ENCODE measurements at regions not wholly inside any gene's neighbourhood (a gene's known extent, or its start where the extent isn't known, plus 50 kb on each side); places are given as distances from the start of the nearest gene placed in this dataset.

DNA sequence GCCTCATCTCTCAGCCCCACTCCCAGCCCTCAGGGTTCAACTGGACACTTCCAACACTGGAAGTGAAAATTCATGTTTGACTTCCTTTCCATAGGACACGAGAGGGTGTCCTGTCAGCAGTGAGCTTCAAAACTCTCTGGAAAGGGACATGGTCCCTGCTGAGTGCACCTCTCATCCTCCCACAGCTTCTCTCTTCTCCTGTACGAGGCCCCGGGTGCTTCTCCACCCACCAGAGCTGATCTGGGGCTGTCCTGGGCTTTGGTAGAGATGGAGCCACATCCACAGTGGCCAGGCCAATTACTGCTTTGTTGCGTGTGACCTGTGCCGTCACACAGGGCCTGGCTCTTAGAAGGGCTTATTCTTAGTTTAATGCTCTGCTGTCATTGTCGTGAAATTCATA lies 182.3 kb downstream of the RRAGC start:
- no peak for DNase-seq (ENCODE audit: low read depth)
- no peak overlapping the region for H3K4me3 ChIP-seq (ENCODE audit: low read depth, low read length)
- no peak for TF ChIP-seq CTCF (IDR thresholded peaks at IDR 0.05; ENCODE audit: insufficient read depth, low read depth, low read length, missing control alignments)

GRCh38 chr1:38672692-38673091 lies 186.9 kb downstream of the RRAGC start:
- no peak for DNase-seq (ENCODE audit: low read depth)
- no peak overlapping the region for H3K4me3 ChIP-seq (ENCODE audit: low read depth, low read length)
- TF ChIP-seq CTCF (IDR thresholded peaks at IDR 0.05; ENCODE audit: insufficient read depth, low read depth, low read length, missing control alignments), result no peak

DNA sequence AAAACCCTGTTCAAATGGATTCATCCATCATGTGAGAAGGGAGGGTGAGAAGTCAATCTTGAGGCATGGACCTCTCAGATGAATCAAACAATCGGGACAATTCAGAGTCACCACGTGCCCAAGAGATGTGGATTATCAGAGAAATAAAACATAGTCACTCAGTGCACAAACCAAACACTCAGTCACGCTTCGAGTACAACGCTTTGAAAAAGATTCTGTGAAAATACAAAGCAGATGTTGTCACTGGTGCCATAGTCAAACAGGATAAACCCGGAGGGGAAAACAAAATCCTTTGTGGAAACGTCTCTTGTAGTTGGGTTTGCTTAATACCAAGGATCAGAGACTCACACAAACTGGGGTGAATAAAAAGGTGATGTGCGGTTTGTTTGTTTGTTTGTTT lies 188.4 kb downstream of the RRAGC start:
- no peak for TF ChIP-seq CTCF (IDR thresholded peaks at IDR 0.05; ENCODE audit: insufficient read depth, low read depth, low read length, missing control alignments)
- no peak for DNase-seq (ENCODE audit: low read depth)
- no peak overlapping the region for H3K4me3 ChIP-seq (ENCODE audit: low read depth, low read length)

GRCh38 chr1:38670544-38671122 lies 188.9 kb downstream of the RRAGC start:
- no peak for DNase-seq (ENCODE audit: low read depth)
- no peak overlapping the region for H3K4me3 ChIP-seq (ENCODE audit: low read depth, low read length)

GRCh38 chr1:38667626-38668025 lies 191.9 kb downstream of the RRAGC start:
- H3K4me3 ChIP-seq (ENCODE audit: low read depth, low read length), result no peak overlapping the region
- DNase-seq (ENCODE audit: low read depth), result no peak
- no peak for TF ChIP-seq CTCF (IDR thresholded peaks at IDR 0.05; ENCODE audit: insufficient read depth, low read depth, low read length, missing control alignments)

More at GRCh38 chr1:38670544-38671122, 188.9 kb downstream of the RRAGC start:
- no peak for TF ChIP-seq CTCF (IDR thresholded peaks at IDR 0.05; ENCODE audit: insufficient read depth, low read depth, low read length, missing control alignments)

- no peak overlapping the region for H3K4me3 ChIP-seq (ENCODE audit: low read depth, low read length)
- no peak for TF ChIP-seq CTCF (IDR thresholded peaks at IDR 0.05; ENCODE audit: insufficient read depth, low read depth, low read length, missing control alignments)
- no peak for DNase-seq (ENCODE audit: low read depth)
Observed at GRCh38 chr1:38662126-38662525, 197.4 kb downstream of the RRAGC start.

- H3K4me3 ChIP-seq (ENCODE audit: low read depth, low read length), result no peak overlapping the region
- TF ChIP-seq CTCF (IDR thresholded peaks at IDR 0.05; ENCODE audit: insufficient read depth, low read depth, low read length, missing control alignments), result no peak
- no peak for DNase-seq (ENCODE audit: low read depth)
Observed at GRCh38 chr1:38658883-38659282, 200.7 kb downstream of the RRAGC start.

Measured in GM12865 (cell line).